Suprapubic skin (tissue), 4 donors: ENCODE measurements at regions not wholly inside any gene's neighbourhood (a gene's known extent, or its start where the extent isn't known, plus 50 kb on each side); places are given as distances from the start of the nearest gene placed in this dataset.

Experiments used
- CTCF ChIP-seq, 2 donors: fragments of 200-600 bp in 1 of 2; fragments of 450-650 bp in 1 of 2; sonication (generic) in 1 of 2; IDR thresholded peaks; one replicate each; pipeline ENCODE4 v1.5.1; 2016 to 2019; ENCODE audit warnings: antibody characterized with exemption in 2 of 2, mild to moderate bottlenecking in 1 of 2, moderate library complexity in 1 of 2
- POLR2A ChIP-seq, 2 donors: fragments of 450-650 bp; IDR thresholded peaks; one replicate each; pipeline ENCODE4 v1.6.1; 2017; ENCODE audit warnings: antibody characterized with exemption in 2 of 2, mild to moderate bottlenecking in 2 of 2, moderate library complexity in 2 of 2
- POLR2AphosphoS5 ChIP-seq, 3 donors: sonication (generic); formaldehyde crosslinking; IDR thresholded peaks; one replicate each; pipeline ENCODE4 v1.6.1; 2017; ENCODE audit warnings: antibody characterized with exemption in 3 of 3

- TF ChIP-seq POLR2A (IDR thresholded peaks at IDR 0.05), result no peak
- TF ChIP-seq CTCF (IDR thresholded peaks at IDR 0.05), result no peak
- no peak for TF ChIP-seq POLR2AphosphoS5 (IDR thresholded peaks at IDR 0.05)
These were observed 124.4 kb upstream of the PTBP2 start for GRCh38 chr1:96597218-96597617.
